AG09319 (cell line): ENCODE measurements at regions not wholly inside any gene's neighbourhood (a gene's known extent, or its start where the extent isn't known, plus 50 kb on each side); places are given as distances from the start of the nearest gene placed in this dataset.

Experiments
- DNase-seq: peaks from one replicate; pipeline ENCODE4 v3.0.0-alpha.2; 2010; ENCODE audit warnings: low read depth; ENCODE audit errors: extremely low read depth
- TF ChIP-seq, protein P1 (sequence below): IDR thresholded peaks from 2 replicates; pipeline ENCODE4 v1.5.1; 2011; ENCODE audit warnings: low read depth, mild to moderate bottlenecking, inconsistent platforms, low read length, moderate library complexity

DNA sequence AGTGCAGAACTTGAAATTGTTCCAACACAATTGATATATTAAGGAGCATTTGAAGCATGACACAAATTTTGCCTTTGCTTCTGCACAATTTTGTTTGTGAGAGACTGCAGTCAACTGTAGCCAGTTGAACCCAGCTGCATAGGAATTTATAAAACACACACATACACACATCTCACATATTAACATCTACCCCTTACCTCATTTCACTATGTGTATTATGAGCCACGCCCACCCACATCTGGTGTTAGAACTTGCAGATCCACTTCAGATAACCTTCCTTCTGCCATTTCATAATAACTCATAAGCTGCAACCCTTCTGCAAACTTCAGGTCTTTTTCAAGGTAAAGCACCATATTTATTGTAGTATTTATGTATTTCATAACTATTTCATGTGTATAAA is 188.1 kb upstream of the WDFY3 start:
- no peak for DNase-seq
- TF ChIP-seq, protein P1, sequence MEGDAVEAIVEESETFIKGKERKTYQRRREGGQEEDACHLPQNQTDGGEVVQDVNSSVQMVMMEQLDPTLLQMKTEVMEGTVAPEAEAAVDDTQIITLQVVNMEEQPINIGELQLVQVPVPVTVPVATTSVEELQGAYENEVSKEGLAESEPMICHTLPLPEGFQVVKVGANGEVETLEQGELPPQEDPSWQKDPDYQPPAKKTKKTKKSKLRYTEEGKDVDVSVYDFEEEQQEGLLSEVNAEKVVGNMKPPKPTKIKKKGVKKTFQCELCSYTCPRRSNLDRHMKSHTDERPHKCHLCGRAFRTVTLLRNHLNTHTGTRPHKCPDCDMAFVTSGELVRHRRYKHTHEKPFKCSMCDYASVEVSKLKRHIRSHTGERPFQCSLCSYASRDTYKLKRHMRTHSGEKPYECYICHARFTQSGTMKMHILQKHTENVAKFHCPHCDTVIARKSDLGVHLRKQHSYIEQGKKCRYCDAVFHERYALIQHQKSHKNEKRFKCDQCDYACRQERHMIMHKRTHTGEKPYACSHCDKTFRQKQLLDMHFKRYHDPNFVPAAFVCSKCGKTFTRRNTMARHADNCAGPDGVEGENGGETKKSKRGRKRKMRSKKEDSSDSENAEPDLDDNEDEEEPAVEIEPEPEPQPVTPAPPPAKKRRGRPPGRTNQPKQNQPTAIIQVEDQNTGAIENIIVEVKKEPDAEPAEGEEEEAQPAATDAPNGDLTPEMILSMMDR, result no peak

DNA sequence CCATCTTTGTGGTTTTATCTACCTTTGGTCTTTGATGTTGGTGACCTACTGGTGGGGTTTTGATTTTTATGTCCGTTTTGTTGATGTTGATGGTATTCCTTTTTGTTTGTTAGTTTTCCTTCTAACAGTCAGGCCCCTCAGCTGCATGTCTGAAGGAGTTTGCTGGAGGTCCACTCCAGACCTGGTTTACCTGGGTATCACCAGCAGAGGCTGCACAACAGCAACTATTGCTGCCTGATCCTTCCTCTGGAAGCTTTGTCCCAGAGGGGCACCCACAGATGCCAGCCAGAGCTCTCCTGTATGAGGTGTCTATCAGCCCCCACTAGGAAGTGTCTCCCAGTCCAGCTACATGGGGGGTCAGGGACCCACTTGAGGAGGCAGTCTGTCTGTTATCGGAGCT is 199.3 kb upstream of the WDFY3 start:
- DNase-seq, result no peak
- TF ChIP-seq, protein P1, result no peak

DNA sequence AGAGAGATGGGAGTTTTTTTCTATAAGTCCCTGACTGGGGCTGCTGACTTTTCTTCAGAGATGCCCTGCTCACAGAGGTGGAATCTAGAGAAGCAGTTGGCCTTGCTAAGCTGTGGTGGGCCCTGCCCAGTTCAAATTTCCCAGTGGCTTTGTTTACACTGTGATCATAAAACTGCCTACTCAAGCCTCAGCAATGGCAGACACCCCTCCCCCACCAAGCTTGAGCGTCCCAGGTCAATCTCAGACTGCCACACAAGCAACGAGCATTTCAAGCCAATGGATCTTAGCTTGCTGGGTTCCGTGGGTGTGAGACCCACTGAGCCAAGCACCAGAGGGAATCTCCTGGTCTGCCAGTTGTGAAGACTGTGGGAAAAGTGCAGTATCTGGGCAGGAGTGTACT is 199.8 kb upstream of the WDFY3 start:
- no peak for DNase-seq
- TF ChIP-seq, protein P1, result no peak

DNA sequence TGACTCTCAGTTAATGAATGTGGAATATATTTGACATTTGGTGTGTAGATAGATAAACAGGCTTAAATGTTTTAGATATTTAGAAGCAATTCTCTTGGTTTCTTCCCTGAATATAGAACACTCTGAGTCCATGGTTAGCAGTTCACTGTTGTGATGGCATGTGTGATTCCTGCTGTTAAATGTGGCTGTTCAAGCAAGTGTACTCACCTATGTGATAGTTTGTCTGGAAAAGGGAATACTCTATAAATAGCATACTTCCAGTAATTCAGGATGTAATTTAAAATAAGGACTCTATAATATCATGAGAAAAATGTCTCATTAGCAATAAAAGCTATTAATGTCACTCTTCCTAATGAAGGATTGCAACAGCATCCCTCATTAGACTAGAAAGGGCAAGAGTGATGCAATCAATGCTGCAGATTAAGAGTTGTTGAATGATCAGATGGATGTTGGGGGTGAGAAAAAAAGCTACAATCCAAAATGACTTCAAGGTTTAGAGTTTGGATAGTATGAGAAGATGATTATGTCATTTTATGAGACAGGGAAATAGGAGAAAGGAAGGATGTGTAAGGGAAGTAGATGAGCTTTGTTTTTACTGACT is 201.8 kb upstream of the WDFY3 start:
- DNase-seq, result no peak
- TF ChIP-seq, protein P1, result no peak

DNA sequence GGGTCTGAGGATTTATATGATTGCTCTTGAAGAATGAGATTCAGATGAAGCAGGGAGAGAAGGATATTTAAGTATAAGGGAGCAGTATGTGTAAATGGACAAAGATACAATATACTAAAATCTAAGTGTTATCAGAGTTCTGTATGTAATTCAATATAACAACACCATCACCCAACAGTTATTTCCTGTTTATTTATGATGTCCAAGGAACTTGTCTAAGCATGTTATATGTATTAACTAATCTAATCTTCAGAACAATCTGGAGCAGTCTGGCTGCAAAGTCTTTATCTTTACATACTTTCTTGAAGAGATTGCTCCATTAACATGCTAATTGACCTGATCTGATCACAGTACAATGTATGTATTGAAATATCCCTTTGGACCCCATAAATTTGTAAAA is 203.8 kb upstream of the WDFY3 start:
- TF ChIP-seq, protein P1, result no peak
- DNase-seq, result no peak

DNA sequence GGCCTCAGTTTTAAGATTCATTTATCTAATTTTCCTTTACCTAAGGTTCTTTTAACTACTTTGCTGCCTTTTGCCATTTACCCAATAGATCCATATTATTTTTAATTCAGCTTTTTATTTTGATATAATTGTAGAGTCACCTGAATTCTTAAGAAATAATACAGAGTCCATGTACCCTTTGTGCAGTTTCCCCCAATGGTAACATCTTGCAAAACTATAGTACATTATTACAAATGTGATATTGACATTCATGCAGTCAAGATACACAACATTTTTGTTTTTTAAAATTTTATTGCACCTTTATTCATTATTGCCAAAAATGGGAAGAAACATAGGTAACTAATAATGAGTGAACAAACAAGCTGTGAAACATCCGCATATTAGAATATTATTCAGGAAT is 208.7 kb upstream of the WDFY3 start:
- TF ChIP-seq, protein P1, result no peak
- DNase-seq, result no peak

DNA sequence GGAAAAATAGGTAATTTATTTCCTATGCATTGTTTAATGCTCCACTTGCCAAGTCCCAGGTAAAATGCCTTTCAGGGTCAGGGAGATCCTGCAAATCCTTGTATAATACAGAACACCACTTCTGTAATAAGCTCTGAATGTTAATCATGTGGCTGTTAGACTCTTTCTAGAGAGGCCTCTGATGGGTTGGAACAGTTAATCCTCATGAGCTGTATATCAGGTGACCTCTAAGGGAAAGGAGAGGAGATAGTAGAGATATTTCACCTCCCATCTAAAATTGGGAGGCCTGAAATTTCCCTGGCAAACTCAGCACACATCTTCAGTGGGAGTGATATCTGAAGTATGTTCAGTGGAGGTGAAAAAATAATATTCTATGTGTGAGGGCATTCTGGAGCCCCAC is 210.6 kb upstream of the WDFY3 start:
- DNase-seq, result no peak
- TF ChIP-seq, protein P1, result no peak
